HG03558 (cell line): ENCODE measurements at regions not wholly inside any gene's neighbourhood (a gene's known extent, or its start where the extent isn't known, plus 50 kb on each side); places are given as distances from the start of the nearest gene placed in this dataset.
"Not testable (repeated sequence)": the region's sequence is repeated elsewhere in the genome, so short reads cannot be mapped to it uniquely, and the experiment has no call there.

Experiments used
- ATAC-seq: cut with Tn5 transposase; IDR thresholded peaks from one replicate; pipeline ENCODE4 v1.9.1; 2021; ENCODE audit warnings: moderate number of reproducible peaks; ENCODE audit not compliant: unreplicated experiment; ENCODE audit errors: extremely low read depth

DNA sequence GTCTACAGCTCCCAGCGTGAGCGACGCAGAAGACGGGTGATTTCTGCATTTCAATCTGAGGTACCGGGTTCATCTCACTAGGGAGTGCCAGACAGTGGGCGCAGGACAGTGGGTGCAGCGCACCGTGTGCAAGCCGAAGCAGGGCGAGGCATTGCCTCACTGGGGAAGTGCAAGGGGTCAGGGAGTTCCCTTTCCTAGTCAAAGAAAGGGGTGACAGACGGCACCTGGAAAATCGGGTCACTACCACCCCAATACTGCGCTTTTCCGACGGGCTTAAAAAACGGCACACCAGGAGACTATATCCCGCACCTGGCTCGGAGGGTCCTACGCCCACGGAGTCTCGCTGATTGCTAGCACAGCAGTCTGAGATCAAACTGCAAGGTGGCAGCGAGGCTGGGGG, 95.6 kb downstream of the GPX5 start:
- ATAC-seq: not testable (repeated sequence)

DNA sequence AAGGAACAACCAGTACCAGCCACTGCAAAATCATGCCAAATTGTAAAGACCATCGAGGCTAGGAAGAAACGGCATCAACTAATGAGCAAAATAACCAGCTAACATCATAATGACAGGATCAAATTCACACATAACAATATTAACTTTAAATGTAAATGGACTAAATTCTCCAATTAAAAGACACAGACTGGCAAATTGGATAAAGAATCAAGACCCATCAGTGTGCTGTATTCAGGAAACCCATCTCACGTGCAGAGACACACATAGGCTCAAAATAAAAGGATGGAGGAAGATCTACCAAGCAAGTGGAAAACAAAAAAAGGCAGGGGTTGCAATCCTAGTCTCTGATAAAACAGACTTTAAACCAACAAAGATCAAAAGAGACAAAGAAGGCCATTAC, 97.6 kb downstream of the GPX5 start:
- not testable (repeated sequence) for ATAC-seq

DNA sequence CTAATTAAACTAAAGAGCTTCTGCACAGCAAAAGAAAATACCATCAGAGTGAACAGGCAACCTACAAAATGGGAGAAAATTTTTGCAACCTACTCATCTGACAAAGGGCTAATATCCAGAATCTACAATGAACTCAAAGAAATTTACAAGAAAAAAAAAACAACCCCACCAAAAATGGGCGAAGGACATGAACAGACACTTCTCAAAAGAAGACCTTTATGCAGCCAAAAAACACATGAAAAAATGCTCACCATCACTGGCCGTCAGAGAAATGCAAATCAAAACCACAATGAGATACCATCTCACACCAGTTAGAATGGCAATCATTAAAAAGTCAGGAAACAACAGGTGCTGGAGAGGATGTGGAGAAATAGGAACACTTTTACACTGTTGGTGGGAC, 100.7 kb downstream of the GPX5 start:
- not testable (repeated sequence) for ATAC-seq

DNA sequence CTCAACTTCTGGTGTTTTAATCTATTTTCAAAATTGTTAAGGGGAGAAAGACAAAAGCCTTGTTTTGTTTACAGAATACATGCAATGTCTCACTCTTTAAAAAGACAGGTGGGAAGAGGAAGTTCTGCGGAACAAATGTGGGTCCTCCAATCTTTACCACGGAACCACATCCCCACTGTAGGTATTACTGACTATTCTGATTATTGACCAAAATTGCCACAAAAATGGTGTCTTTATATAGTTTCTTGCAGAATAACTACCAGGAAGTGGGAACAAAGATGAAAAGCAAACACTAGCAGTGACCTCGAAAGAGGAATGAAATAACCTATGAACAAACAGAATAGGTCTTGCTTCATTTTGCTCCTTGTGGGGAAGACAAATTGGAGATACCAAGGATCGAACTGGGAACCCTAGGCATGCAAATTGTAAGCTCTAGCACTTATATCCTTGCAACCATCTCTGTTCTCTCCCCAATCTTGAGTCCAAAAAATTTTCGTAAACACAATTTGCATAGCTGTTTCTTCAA, 106.7 kb downstream of the GPX5 start:
- no peak for ATAC-seq

DNA sequence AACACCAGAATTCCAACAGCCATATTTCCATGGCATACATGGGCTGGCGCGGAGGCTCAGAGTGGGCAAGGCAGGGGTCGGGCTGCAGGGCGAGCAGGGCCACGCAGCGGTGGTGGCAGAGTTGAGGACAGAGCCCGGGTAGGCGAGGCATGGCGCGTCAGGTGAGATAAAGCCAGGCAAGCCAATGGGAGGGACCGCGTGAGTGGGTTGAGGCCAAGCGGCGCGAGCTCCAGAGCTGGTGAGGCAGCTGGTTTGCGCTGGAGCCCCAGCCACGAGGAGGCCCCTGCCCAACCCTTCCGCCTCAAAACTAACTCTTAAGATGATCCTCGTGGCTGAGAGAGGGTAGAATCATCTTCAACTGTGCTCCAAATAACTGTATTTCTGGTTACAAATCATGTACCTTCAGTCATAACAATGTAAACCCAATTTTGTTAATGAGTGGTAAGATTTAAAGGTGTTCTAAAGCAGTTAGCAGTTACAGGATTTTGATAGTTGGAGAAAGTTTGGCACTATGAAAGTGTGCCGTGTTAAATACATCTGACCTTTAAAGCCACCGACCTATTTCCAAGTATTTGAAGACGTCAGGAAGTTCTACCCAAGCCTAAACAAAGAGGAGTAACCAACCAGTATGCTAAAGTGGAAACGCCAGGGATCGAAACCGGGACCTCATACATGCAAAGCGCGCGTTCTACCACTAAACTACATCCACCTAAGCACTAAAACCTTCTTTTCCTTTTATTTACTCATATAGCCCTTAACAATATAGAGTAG, 107.9 kb downstream of the GPX5 start:
- ATAC-seq: no peak

DNA sequence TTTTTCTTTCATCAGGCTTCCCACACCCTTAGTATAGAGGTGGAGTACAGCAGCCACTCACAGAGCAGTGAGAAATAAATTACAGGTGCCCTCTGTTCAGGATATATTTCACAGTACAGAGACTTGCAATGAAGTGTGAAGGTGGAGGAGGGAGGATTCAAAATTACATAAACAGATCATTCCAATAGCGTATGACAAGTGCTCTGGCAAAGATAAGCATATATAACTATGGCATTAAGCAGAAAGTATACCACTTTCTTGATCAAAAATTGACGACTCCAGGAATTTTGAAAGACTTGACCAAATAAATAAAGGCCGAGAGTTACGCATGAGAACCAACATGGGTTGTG, 108.7 kb downstream of the GPX5 start:
- ATAC-seq: no peak

DNA sequence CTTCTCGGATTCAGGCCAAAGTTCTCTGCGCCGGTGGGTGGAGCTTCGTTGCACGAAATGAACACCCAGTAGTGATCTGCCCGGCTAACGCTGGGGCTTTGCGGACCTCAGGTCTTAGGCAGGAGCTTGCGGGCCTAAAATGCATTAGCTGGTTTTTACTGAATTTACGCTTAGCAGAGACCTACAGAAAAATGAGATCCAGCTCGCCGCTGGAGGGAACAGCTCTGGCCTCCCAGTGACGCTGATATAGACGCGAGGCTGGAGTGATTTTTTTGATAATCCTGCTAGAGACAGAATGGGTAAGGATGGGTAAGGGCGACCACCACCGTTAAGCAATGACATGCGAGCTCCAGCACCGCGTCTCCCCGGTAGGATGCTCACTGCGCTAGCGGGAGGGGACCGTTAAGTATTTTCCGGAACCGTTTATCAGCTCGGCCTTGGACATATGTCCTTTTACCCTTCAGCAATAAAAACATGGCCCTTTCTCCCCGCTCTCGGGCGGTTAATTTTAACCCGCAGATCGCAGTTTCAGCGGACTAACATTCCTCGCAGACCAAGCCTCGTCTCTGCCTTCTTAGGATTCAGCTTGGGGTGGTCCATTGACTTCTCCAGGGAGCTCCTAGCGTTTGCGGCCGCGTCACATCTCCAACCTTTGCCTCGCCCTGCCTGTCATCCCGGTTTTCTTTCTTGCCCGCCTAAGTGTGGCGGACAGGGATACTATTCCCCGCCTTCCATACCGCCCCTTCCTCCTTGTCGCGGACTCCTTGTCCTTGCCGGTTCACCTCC, 109.3 kb downstream of the GPX5 start:
- ATAC-seq: no peak

DNA sequence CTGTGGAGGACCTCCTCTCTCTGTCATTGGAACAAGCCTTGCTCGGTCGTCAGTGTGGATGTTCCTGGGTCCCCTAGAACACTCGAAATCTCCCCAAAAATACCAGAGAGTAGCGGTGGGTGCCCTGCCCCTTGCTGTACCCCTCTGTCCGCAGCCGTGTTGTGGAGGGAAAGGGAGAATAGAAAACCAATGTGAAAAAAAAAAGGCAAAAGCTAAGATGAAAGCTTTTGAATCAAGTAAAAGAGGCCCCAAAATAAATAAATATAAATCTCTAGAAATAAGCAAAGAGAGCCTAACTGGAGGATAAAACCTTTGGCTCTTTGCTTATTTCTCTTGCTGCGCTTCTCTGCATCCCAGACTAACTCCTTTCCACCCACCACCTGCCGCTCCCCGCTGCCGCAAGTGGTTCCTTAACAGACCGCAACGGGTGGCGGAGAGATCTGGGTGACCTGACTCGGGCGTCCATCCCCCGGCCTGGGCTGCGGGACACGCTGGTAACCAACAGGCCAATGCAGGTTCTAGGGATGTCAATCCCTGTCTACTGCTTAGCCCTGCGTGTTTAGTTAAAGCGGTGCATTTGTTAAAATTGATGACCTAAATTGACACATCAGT, 110.0 kb downstream of the GPX5 start:
- no peak for ATAC-seq

DNA sequence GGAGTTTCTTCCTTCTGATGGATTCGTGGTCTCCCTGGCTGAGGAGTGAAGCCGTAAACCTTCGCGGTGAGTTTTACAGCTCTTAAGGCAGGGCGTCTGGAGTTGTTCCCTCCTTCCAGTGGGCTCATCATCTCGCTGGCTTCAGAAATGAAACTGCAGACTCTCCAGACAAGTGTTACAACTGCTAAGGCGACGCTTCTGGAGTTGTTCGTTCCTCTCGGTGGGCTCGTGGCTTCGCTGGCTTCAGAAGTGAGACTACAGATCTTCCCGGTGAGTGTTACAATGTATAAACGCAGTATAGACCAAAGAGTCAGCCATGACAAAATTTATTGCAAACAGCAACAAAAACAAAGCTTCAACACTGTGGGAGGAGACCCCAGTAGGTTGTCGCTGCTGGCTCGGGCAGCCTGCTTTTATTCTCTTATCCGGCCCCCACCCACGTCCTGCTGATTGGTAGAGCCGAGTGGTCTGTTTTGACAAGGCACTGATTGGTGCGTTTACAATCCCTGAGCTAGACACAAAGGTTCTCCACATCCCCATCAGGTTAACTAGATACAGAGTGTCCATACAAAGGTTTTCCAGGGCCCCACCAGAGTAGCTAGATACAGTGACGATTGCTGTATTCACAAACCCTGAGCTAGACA, 113.2 kb downstream of the GPX5 start:
- no peak for ATAC-seq

DNA sequence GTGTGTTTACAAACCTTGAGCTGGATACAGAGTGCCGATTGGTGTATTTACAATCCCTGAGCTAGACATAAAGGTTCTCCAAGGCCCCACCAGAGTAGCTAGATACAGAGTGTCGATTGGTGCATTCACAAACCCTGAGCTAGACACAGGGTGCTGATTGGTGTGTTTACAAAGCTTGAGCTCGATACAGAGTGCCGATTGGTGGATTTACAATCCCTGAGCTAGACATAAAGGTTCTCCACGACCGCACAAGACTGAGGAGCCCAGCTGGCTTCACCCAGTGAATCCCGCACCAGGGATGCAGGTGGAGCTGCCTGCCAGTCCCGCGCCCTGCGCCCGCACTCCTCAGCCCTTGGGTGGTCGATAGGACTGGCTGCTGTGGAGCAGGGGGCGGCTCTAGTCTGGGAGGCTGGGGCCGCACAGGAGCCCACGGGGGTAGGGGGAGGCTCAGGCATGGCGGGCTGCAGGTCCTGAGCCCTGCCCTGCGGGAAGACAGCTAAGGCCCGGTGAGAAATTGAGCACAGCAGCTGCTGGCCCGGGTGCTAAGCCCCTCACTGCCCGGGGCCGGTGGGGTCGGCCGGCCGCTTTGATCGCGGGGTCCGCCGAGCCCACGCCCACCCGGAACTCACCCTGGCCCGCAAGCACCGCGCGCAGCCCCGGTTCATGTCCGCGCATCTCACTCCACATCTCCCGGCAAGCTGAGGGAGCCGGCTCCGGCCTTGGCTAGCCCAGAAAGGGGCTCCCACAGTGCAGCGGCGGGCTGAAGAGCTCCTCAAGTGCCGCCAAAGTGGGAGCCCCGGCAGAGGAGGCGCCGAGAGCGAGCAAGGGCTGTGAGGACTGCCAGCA, 114.0 kb downstream of the GPX5 start:
- ATAC-seq: not testable (repeated sequence)

DNA sequence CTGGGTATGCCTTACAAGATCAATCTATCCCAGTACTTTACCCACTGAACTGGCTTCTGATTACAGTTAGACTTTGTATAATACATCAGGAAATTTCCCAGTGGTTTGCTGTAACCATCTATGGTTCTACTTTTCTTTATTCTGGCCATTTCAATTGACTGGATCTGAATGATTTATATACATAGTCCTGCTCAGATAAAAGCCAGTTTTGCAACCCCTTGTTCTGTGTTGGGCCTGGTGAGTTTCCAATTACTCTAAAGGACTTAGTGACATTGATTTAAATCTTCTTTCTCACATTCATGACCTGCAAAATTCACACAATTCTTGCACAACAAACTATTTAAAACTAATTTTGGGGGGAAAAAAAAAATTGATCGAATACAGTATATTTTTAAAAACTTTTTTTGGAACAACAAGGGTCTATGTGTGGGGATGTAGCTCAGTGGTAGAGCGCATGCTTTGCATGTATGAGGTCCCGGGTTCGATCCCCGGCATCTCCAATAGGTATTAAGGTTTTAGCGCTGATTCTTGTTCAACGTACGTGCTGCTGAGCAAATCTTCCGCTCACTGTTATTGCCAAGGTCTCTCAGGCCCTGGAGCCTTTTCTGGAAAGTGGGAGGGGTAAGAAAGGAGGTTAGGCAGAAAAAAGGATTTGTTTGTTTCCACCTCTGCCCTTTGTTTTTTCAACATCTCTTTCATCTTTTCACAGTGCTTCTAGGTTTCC, 117.5 kb downstream of the GPX5 start:
- no peak for ATAC-seq

DNA sequence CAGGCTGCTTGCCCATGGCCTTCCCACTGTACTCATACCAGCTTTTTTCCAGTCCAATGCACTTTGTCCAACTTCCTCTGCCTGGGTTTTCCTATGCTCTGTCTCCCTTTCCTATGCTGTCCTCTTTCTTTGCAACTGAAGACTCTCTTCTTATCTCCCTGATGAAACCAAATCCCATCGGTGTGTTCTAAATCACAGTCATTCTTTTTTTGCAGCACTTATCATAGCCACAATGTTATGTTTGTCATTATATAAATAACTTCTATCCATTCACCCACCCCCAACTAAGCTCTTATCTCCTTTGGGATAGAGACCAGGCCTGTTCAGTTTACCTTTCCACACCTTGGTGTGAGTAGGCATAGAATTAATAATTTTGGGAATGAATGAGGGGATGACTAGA, 121.0 kb downstream of the GPX5 start:
- ATAC-seq: no peak

DNA sequence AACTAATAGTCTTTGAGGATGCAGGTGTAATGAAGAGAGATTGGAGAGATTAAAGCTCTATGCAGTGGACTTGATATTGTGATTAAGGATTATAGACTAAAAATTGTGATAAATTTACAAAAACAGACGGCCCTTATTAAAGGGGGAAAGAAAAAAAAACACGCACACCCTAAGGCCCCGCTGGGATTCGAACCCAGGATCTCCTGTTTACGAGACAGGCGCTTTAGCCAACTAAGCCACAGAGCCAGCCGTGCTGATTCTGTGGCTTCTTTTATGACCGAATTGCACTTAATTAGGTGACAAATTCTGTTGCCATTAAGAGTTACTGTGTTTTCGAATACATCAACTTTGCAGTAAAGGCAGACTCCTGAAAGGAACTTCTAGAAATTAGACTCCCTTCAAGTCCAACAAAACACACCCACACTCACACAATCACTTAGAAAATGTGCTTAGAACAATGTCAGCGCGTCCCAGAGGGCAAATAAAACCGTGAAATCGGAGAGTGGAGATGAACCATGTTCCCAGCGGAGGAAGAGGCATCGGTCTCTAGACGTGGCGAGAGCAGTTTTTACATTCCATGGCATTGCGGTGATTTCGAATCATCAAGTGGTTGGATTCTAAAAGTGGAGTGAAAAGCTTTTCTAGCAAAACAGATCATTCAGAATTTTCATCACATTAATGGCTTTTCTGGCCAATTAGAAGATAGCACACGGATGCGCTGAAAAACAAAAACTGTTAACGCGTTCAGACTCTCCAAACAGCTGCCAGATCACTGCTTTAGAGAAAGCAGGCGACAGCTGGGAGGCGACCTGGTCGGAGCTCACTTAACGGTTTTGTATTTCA, 122.6 kb downstream of the GPX5 start:
- ATAC-seq: no peak

DNA sequence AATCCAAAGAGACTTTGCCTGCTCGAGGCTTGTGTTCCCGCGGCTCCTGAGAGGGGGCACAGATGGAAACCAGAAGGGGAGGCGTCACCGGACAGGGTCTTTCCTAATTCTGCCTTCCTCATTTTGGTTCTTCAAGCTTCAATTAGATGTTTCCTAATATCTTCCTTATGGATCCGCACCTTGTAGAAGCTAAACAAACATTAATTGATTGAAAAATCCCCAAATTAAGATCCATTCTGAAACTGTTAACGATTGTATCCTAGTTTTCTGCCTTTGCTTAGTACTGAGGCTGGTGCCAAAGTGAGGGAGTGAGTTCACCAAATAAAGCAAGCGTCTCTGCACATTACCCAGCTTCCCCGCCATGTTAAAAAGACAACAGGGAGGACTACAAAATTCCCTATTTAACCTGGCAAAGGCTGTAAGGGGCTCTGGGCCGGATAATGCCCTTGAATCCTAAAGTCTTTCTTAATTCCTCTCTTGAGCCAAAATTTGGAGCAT, 123.2 kb downstream of the GPX5 start:
- ATAC-seq: no peak

DNA sequence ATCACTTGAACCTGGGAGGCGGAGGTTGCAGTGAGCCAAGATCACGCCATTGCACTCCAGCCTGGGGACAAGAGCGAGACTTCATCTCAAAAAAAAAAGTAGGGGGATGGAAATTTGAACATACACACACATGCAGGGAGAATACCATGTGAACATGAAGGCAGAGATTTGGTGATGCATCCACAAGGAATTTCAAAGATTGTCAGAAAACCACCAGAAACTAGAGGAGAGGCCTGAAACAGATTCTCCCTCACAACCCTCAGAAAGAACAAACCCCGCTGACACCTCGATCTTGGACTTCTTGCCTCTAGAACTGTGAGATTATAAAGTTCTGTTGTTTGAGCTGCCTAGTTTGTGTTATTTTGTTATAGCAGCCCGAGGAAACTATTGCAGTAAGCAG, 125.5 kb downstream of the GPX5 start:
- ATAC-seq: no peak

DNA sequence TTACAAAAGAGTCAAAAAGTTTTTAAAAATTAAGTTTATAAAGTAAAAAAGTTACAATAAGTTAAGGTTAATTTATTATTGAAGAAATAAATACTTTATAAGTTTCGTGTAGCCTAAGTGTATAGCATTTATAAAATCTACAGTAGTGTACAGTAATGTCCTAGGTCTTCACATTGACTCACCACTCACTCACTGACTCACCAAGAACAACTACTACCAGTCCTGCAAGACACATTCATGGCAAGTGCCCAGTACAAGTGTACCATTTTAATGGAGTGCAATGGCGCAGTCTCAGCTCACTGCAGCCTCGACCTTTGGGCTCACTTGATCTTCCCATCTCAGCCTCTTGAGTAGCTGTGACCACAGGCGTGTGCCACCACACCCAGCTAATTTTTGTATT, 128.2 kb downstream of the GPX5 start:
- no peak for ATAC-seq

DNA sequence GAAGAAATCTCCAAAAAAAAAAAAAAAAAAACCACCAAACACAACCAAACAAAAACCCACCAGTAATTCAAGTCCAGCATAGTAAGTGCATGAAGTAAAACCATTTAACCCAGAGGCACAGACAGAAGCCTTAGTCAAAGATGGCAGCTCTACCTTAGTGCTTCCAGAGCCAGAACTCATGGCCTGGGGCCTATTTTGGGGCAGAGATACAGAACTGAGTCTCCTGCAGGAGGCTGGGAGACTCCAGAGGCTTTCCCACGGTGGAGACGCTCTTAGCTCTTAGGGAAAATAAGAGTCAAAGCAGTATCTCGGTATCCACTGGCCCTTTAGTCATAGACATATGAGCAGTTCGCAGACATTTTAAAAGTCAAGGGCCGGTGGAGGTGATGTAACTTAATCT, 129.5 kb downstream of the GPX5 start:
- no peak for ATAC-seq

DNA sequence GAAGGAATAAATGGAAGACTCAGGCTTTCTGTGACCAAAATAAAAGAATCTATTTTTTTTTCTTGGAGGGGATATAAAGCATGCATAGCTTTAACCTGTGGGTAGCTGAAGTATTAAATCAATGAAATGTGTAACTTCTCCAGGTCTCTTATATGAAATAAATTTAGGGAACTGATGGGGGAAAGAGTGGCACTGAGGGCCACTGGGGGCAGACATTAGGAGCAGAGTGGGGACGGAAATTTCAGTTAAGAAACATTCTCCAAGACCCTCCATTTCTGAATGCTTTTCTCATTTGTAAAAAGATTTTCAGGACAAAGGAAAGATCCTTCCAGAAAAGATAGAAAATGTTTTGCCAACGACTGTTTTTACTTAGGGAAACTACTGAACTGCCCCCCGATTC, 131.0 kb downstream of the GPX5 start:
- ATAC-seq: no peak
